PC-3 (cell line): ENCODE measurements at regions not wholly inside any gene's neighbourhood (a gene's known extent, or its start where the extent isn't known, plus 50 kb on each side); places are given as distances from the start of the nearest gene placed in this dataset.

Experiments used
- ATAC-seq: fragments of 200-7000 bp; cut with Tn5 transposase; 2 replicates; pipeline ENCODE4 v1.9.1; 2020; ENCODE audit warnings: mild to moderate bottlenecking, moderate library complexity
- BruUV-seq: library from RNA; stranded (reverse); fragments of 400-500 nt; replicated peaks from 2 replicates; lab custom pipeline; 2021; lab: Mats Ljungman, UMichigan
- CTCF ChIA-PET: fragments of 300-600 bp; sonication (Branson Sonifier 250); formaldehyde crosslinking; loops from one replicate; lab custom pipeline; 2022; ENCODE audit warnings: antibody characterized with exemption; lab: Charles Lee
- POLR2A ChIA-PET: fragments of 300-600 bp; sonication (Branson Sonifier 250); formaldehyde crosslinking; loops from one replicate; lab custom pipeline; 2022; ENCODE audit warnings: antibody characterized with exemption; ENCODE audit not compliant: unreplicated experiment; lab: Charles Lee
- DNase-seq: peaks from one replicate; pipeline ENCODE4 v3.0.0-alpha.2; 2015
- H2AFZ ChIP-seq: fragments of 300-600 bp; sonication (generic); 2 replicates; pipeline ENCODE4 v1.6.0; 2016; ENCODE audit warnings: antibody characterized with exemption, low read length
- H3F3A ChIP-seq: fragments of 300-600 bp; sonication (generic); one replicate; pipeline ENCODE4 v1.6.0; 2017; ENCODE audit warnings: antibody characterized with exemption, low read length, control low read depth, mild to moderate bottlenecking; ENCODE audit not compliant: unreplicated experiment
- H3K27ac ChIP-seq: fragments of 300-600 bp; sonication (generic); 2 replicates; pipeline ENCODE4 v1.5.1; 2016; ENCODE audit warnings: mild to moderate bottlenecking, low read length
- H3K27me3 ChIP-seq: fragments of 300-600 bp; sonication (generic); 2 replicates; pipeline ENCODE4 v1.6.1; 2016; ENCODE audit warnings: low read length, mixed read lengths
- H3K36me3 ChIP-seq: fragments of 300-600 bp; sonication (generic); 2 replicates; pipeline ENCODE4 v1.6.1; 2016; ENCODE audit warnings: low read depth, mixed run types, low read length, mixed read lengths
- H3K4me1 ChIP-seq: fragments of 300-600 bp; sonication (generic); 2 replicates; pipeline ENCODE4 v1.5.1; 2016; ENCODE audit warnings: low read length; ENCODE audit not compliant: insufficient read depth
- H3K4me2 ChIP-seq: fragments of 300-600 bp; sonication (generic); 2 replicates; pipeline ENCODE4 v1.6.0; 2016; ENCODE audit warnings: low read length
- H3K4me3 ChIP-seq: fragments of 300-600 bp; sonication (generic); 2 replicates; pipeline ENCODE4 v1.5.1; 2016; ENCODE audit warnings: mild to moderate bottlenecking, low read length, mixed read lengths
- H3K79me2 ChIP-seq: fragments of 300-600 bp; sonication (generic); 2 replicates; pipeline ENCODE4 v1.6.1; 2017; ENCODE audit warnings: low read length, mixed read lengths
- H3K9ac ChIP-seq: fragments of 300-600 bp; sonication (generic); 2 replicates; pipeline ENCODE4 v1.6.0; 2016; ENCODE audit warnings: mild to moderate bottlenecking, low read length
- H3K9me2 ChIP-seq: fragments of 300-600 bp; sonication (generic); replicated peaks from 2 replicates; pipeline ENCODE4 v1.6.1; 2016; ENCODE audit warnings: mixed run types, low read length, mixed read lengths
- H3K9me3 ChIP-seq: fragments of 300-600 bp; sonication (generic); 2 replicates; pipeline ENCODE4 v1.6.1; 2016; ENCODE audit warnings: low read length, mixed read lengths
- H4K20me1 ChIP-seq: fragments of 300-600 bp; sonication (generic); 2 replicates; pipeline ENCODE4 v1.6.1; 2016; ENCODE audit warnings: low read length, mixed read lengths
- EZH2 ChIP-seq: fragments of 300-600 bp; sonication (generic); IDR thresholded peaks from one replicate; pipeline ENCODE4 v1.6.1; 2017; ENCODE audit warnings: antibody characterized with exemption, mild to moderate bottlenecking, low read length; ENCODE audit not compliant: unreplicated experiment
- EZH2phosphoT487 ChIP-seq: fragments of 300-600 bp; sonication (generic); IDR thresholded peaks from 2 replicates; pipeline ENCODE4 v1.6.1; 2018; ENCODE audit warnings: mild to moderate bottlenecking, antibody characterized with exemption, low read length, borderline replicate concordance
- intact Hi-C: fragments of 100-400 bp; cut with micrococcal nuclease; formaldehyde crosslinking; loops from 2 replicates; pipeline ENCODE4 v1.9.0; 2023
- TF ChIP-seq, protein P1 (sequence below): fragments of 300-600 bp; sonication (generic); conservative IDR thresholded peaks from 2 replicates; pipeline ENCODE4 v1.5.1; 2017; ENCODE audit warnings: antibody characterized with exemption, low read depth, mild to moderate bottlenecking, low read length

DNA sequence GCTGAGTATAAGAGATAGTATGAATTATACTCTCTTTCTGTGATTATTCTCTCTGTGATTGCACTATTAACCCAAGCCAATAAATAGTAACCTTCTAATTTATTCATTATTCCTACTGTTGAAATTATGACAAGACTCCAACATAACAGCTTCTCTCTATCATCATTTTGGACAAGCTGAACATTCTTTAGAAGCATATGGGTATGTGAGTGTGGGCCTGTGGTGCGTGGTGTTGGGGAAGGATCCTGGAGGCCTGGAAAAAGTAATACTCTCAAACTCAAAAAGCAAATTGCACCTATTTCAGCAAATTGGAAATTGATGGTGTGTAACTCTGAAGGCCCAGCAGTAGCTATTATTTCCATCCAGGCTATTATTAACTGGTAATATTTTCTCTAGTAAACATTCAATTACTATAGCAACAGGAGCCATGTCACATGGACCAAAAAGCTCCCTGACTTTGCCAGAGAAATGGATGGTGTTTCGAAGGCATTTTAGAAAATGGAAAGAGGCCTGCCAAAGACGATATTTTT lies 502.8 kb downstream of the LTN1 start:
- ATAC-seq (no peak), DNase-seq (no peak)
- no peak overlapping the region for H2AFZ ChIP-seq
- no peak overlapping the region for H3K4me3 ChIP-seq
- H3K9ac ChIP-seq: no peak overlapping the region
- no peaks in the 10 kb centered on the region for H4K20me1 ChIP-seq
- no peaks in the 10 kb centered on the region for H3F3A ChIP-seq
- CTCF ChIA-PET: no interaction called here
- no TSS peak for BruUV-seq
- TF ChIP-seq EZH2 (no peak), EZH2phosphoT487 (no peak)
- TF ChIP-seq, protein P1, sequence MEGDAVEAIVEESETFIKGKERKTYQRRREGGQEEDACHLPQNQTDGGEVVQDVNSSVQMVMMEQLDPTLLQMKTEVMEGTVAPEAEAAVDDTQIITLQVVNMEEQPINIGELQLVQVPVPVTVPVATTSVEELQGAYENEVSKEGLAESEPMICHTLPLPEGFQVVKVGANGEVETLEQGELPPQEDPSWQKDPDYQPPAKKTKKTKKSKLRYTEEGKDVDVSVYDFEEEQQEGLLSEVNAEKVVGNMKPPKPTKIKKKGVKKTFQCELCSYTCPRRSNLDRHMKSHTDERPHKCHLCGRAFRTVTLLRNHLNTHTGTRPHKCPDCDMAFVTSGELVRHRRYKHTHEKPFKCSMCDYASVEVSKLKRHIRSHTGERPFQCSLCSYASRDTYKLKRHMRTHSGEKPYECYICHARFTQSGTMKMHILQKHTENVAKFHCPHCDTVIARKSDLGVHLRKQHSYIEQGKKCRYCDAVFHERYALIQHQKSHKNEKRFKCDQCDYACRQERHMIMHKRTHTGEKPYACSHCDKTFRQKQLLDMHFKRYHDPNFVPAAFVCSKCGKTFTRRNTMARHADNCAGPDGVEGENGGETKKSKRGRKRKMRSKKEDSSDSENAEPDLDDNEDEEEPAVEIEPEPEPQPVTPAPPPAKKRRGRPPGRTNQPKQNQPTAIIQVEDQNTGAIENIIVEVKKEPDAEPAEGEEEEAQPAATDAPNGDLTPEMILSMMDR: no peak
- POLR2A ChIA-PET: no interaction called here
- intact Hi-C loops: no loop called here
- no peak overlapping the region for H3K27ac ChIP-seq
- H3K9me2 ChIP-seq: no peaks in the 10 kb centered on the region
- H3K4me1 ChIP-seq: no peaks in the 10 kb centered on the region
- no peaks in the 10 kb centered on the region for H3K79me2 ChIP-seq
- no peaks in the 10 kb centered on the region for H3K36me3 ChIP-seq
- H3K4me2 ChIP-seq: no peak overlapping the region
- H3K27me3 ChIP-seq: no peaks in the 10 kb centered on the region
- no peaks in the 10 kb centered on the region for H3K9me3 ChIP-seq

DNA sequence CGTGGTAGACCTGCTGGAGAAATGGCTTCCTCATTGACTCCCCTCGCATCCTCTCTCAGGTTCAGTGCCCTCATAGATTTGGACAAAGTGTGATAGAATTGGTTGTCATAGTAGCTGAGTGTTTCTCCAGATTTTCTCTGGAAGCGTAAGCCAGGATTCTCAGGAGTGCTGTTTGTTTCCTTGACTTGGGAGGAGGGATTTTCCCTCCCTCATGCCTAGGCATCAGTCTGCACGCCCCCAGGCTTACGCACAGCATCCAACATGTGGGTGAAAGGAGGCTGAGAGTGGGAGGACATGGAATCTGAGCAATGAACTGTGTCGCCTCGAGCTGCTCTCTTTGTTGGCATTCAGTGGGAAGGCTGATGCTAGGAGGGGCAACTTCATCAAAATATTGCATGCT lies 503.5 kb downstream of the LTN1 start:
- Histone ChIP-seq H3K4me1 (no peaks in the 10 kb centered on the region), H3K9me3 (no peaks in the 10 kb centered on the region), H4K20me1 (no peaks in the 10 kb centered on the region), H3K4me3 (no peak overlapping the region), H3K9me2 (no peaks in the 10 kb centered on the region), H3K36me3 (no peaks in the 10 kb centered on the region), H3K9ac (no peak overlapping the region), H3F3A (no peaks in the 10 kb centered on the region), H3K79me2 (no peaks in the 10 kb centered on the region), H3K27me3 (no peaks in the 10 kb centered on the region), H3K4me2 (no peak overlapping the region), H3K27ac (no peak overlapping the region), H2AFZ (no peak overlapping the region)
- ATAC-seq (no peak), DNase-seq (no peak)
- no TSS peak for BruUV-seq
- CTCF ChIA-PET: no interaction called here
- intact Hi-C loops: no loop called here
- POLR2A ChIA-PET: no interaction called here
- no peak for TF ChIP-seq EZH2phosphoT487
- no peak for TF ChIP-seq EZH2

DNA sequence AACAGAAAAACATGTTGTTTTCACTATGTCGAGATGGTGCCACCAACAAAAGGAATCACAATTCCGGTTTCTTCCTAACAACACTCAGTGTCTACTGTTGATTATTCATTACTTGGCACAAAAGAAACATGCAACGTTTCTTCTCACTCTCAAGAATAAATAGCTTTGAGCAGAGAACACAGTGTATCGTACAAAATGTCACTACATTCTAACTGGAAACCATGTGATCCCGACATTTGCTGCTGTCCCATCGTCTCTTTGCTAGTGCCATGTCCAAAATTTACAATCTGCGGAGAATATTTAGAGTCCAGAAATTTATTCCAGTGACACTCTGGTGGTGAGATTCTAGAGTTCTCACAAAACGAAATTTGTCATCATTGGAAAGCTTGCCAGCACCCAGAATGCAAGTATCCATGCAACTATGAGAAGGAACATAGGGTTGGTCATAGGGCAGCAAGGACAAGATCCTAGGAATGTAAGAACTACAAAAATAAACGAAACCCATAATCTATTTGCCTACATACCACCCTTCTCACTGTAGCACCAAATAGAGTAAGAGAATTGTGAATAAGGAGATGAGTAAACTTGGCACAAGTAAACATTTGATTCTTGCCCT lies 505.1 kb downstream of the LTN1 start:
- Histone ChIP-seq H3K9ac (no peak overlapping the region), H3K27me3 (no peaks in the 10 kb centered on the region), H3K9me3 (no peaks in the 10 kb centered on the region), H3F3A (no peaks in the 10 kb centered on the region), H2AFZ (no peak overlapping the region), H3K4me1 (no peaks in the 10 kb centered on the region), H3K79me2 (no peaks in the 10 kb centered on the region), H3K4me3 (no peak overlapping the region), H3K36me3 (no peaks in the 10 kb centered on the region), H3K27ac (no peak overlapping the region), H3K9me2 (no peaks in the 10 kb centered on the region), H4K20me1 (no peaks in the 10 kb centered on the region), H3K4me2 (no peak overlapping the region)
- TF ChIP-seq EZH2 (no peak), EZH2phosphoT487 (no peak)
- TF ChIP-seq, protein P1: no peak
- DNase-seq (no peak), ATAC-seq (no peak)
- BruUV-seq: no TSS peak
- intact Hi-C loops: no loop called here
- ChIA-PET POLR2A (interaction anchor here (0.5 kb wide), 1 partner anchor 89 kb away, joined by 7 read pairs; no protein-coding TSS in a partner anchor), CTCF (interaction anchor here (0.5 kb wide), 1 partner anchor 546 kb away, joined by 3 read pairs; no protein-coding TSS in a partner anchor)
